Activated B cell treated with CpG ODN at 0.5 μM for 24 hours (primary cell): ENCODE measurements at regions not wholly inside any gene's neighbourhood (a gene's known extent, or its start where the extent isn't known, plus 50 kb on each side); places are given as distances from the start of the nearest gene placed in this dataset.

Experiments
- ATAC-seq: fragments of 200-7000 bp; cut with Tn5 transposase; one replicate; pipeline ENCODE4 v1.10.0; 2021; ENCODE audit warnings: low read depth, mild to moderate bottlenecking, moderate library complexity
- CTCF ChIA-PET: fragments of 350-600 bp; sonication (Branson Sonifier 250); formaldehyde crosslinking; loops from one replicate; lab custom pipeline; 2021; ENCODE audit warnings: antibody characterized with exemption; lab: Charles Lee
- POLR2A ChIA-PET: fragments of 350-600 bp; sonication (Branson Sonifier 250); formaldehyde crosslinking; loops from one replicate; lab custom pipeline; 2021; ENCODE audit warnings: antibody characterized with exemption; lab: Charles Lee
- DNase-seq: peaks from one replicate; pipeline ENCODE4 v3.0.0; 2022
- H3K27ac Mint-ChIP-seq: one replicate; pipeline ENCODE4 v1.8.0; 2020; ENCODE audit warnings: mixed read lengths
- H3K27me3 Mint-ChIP-seq: one replicate; pipeline ENCODE4 v1.8.0; 2021; ENCODE audit warnings: mixed read lengths
- H3K36me3 Mint-ChIP-seq: one replicate; pipeline ENCODE4 v1.8.0; 2021; ENCODE audit warnings: low read depth, mixed read lengths
- H3K4me1 Mint-ChIP-seq: one replicate; pipeline ENCODE4 v1.8.0; 2021; ENCODE audit warnings: mixed read lengths
- H3K4me3 Mint-ChIP-seq: one replicate; pipeline ENCODE4 v1.8.0; 2020; ENCODE audit warnings: mild to moderate bottlenecking, mixed read lengths
- H3K9me3 Mint-ChIP-seq: one replicate; pipeline ENCODE4 v1.8.0; 2020; ENCODE audit warnings: mixed read lengths
- intact Hi-C: fragments of 100-400 bp; cut with micrococcal nuclease; formaldehyde crosslinking; loops from one replicate; pipeline ENCODE4 v1.15.1; 2024
- TF ChIP-seq, protein P1 (sequence below): fragments of 200-600 bp; IDR thresholded peaks from one replicate; pipeline ENCODE4 v1.8.0; 2022; ENCODE audit warnings: antibody characterized with exemption, mild to moderate bottlenecking

DNA sequence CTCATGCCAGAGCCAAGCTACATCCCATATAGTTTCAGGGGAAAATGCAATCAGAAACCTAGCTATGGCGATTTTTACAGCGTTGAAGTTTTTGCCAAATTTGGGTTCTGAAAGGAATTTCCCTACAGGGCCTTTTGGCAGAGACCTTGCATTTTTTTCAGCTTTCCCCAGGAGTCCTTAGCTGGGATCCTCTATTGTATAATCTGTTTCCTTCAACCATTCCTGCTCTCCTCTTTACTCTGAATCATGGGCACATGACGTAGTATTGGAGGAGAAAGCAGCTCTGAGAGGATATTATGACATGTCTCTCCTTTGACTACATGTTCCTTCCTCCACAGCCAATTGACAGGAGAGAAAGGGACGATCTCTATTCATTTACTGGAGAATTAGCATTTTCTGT, 118.5 kb upstream of the ERCC6L2 start:
- ChIA-PET CTCF (no interaction called here), POLR2A (interaction anchor here (1.3 kb wide), 1 partner anchor 118 kb away, joined by 4 read pairs; no protein-coding TSS in a partner anchor)
- Mint-ChIP-seq H3K9me3 (no peaks in the 10 kb centered on the region), H3K36me3 (no peaks in the 10 kb centered on the region), H3K27me3 (peaks cover 2% of the 10 kb centered on the region), H3K27ac (no peak overlapping the region), H3K4me3 (no peak overlapping the region), H3K4me1 (no peaks in the 10 kb centered on the region)
- DNase-seq (no peak), ATAC-seq (no peak)
- intact Hi-C loops = no loop called here
- TF ChIP-seq, protein P1, sequence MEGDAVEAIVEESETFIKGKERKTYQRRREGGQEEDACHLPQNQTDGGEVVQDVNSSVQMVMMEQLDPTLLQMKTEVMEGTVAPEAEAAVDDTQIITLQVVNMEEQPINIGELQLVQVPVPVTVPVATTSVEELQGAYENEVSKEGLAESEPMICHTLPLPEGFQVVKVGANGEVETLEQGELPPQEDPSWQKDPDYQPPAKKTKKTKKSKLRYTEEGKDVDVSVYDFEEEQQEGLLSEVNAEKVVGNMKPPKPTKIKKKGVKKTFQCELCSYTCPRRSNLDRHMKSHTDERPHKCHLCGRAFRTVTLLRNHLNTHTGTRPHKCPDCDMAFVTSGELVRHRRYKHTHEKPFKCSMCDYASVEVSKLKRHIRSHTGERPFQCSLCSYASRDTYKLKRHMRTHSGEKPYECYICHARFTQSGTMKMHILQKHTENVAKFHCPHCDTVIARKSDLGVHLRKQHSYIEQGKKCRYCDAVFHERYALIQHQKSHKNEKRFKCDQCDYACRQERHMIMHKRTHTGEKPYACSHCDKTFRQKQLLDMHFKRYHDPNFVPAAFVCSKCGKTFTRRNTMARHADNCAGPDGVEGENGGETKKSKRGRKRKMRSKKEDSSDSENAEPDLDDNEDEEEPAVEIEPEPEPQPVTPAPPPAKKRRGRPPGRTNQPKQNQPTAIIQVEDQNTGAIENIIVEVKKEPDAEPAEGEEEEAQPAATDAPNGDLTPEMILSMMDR = no peak

DNA sequence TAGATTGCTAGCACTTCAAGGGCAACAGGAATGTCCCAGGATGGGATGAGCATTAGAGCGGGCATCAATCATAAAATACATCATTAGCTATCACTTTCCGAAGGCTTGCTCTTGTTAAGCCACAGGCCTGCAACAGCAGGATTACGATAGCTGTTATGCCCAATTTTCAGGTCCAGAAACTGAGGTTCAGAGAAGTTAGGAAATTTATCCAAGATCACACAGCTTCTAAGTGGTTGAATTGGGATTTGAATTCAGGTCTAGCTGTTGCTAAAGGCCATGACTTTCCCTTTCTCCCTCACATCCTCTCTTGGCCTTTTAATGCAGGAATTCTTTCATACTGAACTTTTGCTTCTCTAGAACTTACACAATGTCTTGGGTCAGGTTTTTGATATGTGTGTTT, 119.4 kb upstream of the ERCC6L2 start:
- no peaks in the 10 kb centered on the region for H3K9me3 Mint-ChIP-seq
- DNase-seq (no peak), ATAC-seq (no peak)
- peaks cover under 1% of the 10 kb centered on the region for H3K4me1 Mint-ChIP-seq
- H3K27me3 Mint-ChIP-seq = peaks cover 3% of the 10 kb centered on the region
- no peak overlapping the region for H3K27ac Mint-ChIP-seq
- intact Hi-C loops = no loop called here
- CTCF ChIA-PET = no interaction called here
- TF ChIP-seq, protein P1 = no peak
- POLR2A ChIA-PET = no interaction called here
- H3K4me3 Mint-ChIP-seq = no peak overlapping the region
- no peaks in the 10 kb centered on the region for H3K36me3 Mint-ChIP-seq

DNA sequence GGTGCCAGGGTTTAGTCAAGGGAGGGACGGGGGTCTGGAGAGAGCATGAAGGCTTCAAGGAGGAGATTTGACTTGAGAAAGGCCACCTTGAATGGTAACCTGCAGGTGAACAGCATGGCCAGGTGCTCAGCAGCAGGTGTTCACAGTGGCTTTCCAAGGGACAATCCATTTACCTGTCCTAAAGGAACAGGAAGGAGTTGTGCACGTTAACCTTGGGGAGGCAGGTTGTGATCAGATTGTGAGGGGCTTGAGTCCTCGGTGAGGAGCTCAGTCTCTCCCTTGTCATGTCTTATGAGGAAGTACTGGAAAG, 120.1 kb upstream of the ERCC6L2 start:
- Mint-ChIP-seq H3K4me1 (peaks cover 6% of the 10 kb centered on the region), H3K9me3 (no peaks in the 10 kb centered on the region), H3K36me3 (no peaks in the 10 kb centered on the region), H3K4me3 (no peak overlapping the region), H3K27me3 (peaks cover 5% of the 10 kb centered on the region), H3K27ac (no peak overlapping the region)
- TF ChIP-seq, protein P1 = no peak
- intact Hi-C loops = no loop called here
- DNase-seq (no peak), ATAC-seq (no peak)
- ChIA-PET POLR2A (no interaction called here), CTCF (no interaction called here)

DNA sequence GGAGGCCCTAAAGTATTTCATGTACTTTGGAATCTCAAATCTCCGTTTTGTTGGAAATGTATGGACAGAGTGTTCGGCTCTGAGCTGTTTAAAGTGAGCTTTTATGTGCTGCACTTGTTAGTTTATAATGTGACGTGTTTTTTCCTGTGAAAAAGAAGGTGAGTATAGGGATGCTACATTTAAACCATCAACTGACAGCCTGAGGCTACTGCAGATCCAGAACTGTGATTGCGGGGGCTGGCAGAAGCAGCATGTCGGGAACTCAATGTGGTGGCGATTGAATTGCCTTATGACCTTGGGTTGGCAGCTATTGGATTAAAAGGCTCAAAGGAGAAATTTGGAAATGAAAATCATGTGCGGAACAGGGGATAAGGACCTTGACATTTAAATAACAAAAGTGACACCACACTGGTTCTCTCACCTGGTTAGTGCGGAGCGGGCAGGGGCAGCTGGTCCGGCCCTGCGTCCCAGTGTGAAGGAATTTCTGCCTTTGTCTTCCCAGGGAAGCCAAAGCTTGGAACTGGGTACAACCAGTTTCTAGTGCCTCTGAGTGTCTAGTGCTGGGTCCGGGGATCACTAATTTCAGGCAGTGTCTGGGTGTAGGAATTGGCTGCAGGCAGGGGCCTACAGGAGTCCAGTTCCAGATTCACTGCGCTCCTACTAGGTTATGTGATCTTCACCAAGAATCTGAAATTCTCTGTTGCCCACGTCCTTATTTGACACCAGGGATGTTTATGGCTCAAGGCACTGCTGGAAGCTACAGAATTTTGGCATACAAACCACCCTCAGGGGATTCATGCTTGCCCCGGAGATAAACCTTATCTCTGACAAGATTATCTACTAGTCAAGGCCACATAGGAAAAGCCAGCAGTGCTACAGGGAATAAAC, 120.7 kb upstream of the ERCC6L2 start:
- ATAC-seq (no peak), DNase-seq (no peak)
- ChIA-PET POLR2A (no interaction called here), CTCF (no interaction called here)
- TF ChIP-seq, protein P1 = no peak
- H3K9me3 Mint-ChIP-seq = no peaks in the 10 kb centered on the region
- peaks cover 5% of the 10 kb centered on the region for H3K27me3 Mint-ChIP-seq
- no peak overlapping the region for H3K27ac Mint-ChIP-seq
- intact Hi-C loops = no loop called here
- no peak overlapping the region for H3K4me3 Mint-ChIP-seq
- H3K36me3 Mint-ChIP-seq = no peaks in the 10 kb centered on the region
- peaks cover 7% of the 10 kb centered on the region for H3K4me1 Mint-ChIP-seq

DNA sequence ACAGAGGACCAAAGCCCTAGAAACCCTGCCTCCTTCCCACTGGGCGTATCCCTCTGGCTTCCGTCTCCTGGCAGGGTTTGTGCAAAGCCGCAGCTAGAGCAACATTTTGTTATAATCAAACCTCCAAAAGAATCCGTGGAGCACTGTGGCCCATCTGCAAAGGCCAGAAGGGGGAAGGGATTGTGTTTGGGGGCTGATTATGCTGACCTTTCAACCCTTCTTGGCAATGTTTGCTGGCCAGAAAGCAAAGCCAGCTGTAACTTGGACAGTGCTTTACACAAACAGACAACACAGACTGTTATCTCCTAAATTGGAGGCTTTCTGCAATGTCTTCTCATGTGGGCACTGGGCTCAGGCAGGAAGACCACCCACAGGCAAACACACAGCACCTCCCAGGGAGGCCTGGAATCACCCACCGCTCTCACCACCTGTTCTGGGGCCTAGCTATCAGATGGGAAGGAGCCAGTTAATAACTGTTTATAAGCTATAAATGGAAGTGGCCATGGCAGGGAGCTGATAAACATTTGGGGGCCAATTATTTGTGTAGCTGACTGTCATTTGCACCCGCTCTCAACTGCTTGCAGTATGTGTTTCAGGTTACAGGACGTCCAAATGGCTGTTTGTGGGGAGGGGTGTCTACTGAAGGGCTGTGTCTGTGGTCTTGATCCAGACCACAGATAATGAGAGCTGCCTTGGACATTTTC, 121.6 kb upstream of the ERCC6L2 start:
- Mint-ChIP-seq H3K36me3 (no peaks in the 10 kb centered on the region), H3K4me3 (no peak overlapping the region), H3K27ac (no peak overlapping the region), H3K4me1 (peaks cover 7% of the 10 kb centered on the region), H3K27me3 (peaks cover 7% of the 10 kb centered on the region), H3K9me3 (no peaks in the 10 kb centered on the region)
- ATAC-seq (no peak), DNase-seq (no peak)
- TF ChIP-seq, protein P1 = no peak
- POLR2A ChIA-PET = no interaction called here
- intact Hi-C loops = no loop called here
- CTCF ChIA-PET = no interaction called here
